Caki2 (cell line): ENCODE measurements at regions not wholly inside any gene's neighbourhood (a gene's known extent, or its start where the extent isn't known, plus 50 kb on each side); places are given as distances from the start of the nearest gene placed in this dataset.
"Not testable (repeated sequence)": the region's sequence is repeated elsewhere in the genome, so short reads cannot be mapped to it uniquely, and the experiment has no call there.

Source experiments
- DNase-seq: peaks from one replicate; pipeline ENCODE4 v3.0.0-alpha.2; 2015; ENCODE audit warnings: low read depth
- in situ Hi-C: cut with HindIII; loops from 2 replicates; pipeline ENCODE4 v1.10.0; 2016; ENCODE audit warnings: low sequenced_read_pairs, low pct_unique_long_range_greater_than_20kb, mixed read lengths

DNA sequence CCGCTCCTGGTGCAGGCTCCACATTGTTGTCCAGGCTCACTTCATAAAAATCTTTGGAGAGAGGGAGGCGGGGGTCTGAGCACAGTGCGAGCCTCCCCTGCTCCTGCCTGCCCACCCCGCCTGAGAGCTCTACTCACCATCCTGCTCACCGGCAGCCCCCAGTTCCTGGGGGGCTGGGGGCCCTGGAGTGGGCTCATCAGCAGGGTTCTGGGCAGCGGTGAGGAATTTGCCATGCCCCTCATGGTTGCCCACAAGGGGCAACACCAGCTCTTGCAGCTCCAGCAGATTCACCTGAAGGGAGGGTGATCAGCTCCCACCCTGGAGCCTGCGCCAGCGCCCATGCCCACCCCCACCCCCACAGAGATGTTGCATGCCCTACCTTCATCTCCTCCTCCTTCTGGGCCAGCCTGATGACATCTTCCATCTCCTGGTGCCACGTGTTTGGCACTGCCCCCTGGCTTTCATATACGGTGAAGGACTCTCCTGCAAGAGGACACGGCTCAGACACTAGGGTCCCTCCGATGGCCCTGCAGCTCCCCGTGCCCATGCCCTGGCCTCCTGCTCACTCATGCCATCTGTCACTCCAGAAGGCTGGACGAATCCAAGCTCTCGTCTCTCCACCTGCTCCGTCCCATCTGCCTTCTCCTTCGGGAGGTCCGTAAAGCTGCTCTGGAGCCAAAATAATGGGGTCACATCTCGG, 162.1 kb downstream of the TBC1D2B start:
- in situ Hi-C loops = no loop called here
- no peak for DNase-seq

GRCh38 chr15:77914531-77914930, 163.0 kb downstream of the TBC1D2B start:
- DNase-seq, in situ Hi-C loops: not testable (repeated sequence)

GRCh38 chr15:77910030-77910911, 167.2 kb downstream of the TBC1D2B start:
- peak; percentile 84 for DNase-seq
- in situ Hi-C loops = not testable (repeated sequence)

- DNase-seq = no peak
- in situ Hi-C loops = no loop called here
Observed at GRCh38 chr15:77909182-77909940, 168.2 kb downstream of the TBC1D2B start.

DNA sequence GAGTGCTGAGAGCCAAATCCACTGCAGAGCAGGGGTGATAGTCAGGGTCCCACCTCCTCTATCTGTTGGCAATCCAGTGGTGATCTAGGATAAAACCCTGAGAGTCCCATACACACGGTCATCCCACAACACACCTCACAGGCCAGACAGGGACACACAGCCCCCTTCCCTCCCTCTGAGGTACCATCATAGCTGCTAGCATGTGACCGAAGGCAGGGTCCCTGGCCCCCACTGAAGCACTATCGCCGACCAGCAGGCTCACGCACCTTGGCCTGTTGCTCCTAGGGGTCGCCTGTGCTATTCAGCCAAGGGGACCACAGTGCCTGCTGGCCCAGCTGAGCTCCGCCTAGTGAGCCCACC, 168.8 kb downstream of the TBC1D2B start:
- in situ Hi-C loops, DNase-seq: not testable (repeated sequence)

DNA sequence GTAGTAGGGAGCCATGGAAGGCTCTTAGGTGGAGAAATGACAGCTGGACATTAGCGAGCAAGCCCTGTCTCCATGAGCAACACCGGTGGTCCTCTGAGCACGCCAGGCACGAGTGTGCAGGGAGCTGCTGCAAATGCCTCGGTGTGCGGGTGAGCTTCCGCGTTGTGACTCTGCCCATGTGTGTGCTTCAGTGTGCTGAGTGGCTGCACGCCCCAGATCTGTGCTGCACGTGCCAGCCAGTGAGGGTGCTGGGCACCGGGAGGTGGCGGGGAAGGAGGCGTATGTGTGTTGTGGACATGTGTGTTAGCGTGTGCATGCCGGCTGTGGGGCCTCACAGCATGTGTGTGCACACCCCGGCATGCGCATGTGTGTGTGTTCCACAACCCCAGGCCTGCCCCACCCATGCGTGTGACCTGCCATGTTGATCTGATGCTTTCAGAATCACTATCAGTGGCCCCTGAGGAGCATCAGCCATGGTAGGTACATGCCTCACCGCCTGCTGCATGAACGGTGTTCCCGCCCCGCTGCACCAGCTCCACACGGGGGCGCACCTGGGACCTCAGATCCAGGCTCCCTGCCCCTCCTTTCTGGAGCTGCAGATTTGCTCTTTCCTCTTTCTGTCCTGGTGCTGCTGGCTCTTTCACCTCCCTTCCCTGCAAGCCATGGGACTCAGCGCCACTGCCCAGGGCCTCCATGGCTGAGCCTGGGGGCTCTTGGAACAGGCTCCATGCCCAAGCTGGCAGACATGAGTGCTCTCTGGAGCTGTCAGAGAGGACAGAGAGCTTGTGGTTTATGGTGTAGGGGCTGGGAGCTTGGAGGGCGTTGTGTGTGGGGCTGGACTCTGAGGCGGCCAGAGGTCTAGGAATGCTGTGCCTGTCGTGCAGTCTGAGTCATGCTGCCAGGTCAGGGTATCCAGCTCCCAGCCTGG, 169.4 kb downstream of the TBC1D2B start:
- peak; percentile 65 for DNase-seq
- in situ Hi-C loops = no loop called here

DNA sequence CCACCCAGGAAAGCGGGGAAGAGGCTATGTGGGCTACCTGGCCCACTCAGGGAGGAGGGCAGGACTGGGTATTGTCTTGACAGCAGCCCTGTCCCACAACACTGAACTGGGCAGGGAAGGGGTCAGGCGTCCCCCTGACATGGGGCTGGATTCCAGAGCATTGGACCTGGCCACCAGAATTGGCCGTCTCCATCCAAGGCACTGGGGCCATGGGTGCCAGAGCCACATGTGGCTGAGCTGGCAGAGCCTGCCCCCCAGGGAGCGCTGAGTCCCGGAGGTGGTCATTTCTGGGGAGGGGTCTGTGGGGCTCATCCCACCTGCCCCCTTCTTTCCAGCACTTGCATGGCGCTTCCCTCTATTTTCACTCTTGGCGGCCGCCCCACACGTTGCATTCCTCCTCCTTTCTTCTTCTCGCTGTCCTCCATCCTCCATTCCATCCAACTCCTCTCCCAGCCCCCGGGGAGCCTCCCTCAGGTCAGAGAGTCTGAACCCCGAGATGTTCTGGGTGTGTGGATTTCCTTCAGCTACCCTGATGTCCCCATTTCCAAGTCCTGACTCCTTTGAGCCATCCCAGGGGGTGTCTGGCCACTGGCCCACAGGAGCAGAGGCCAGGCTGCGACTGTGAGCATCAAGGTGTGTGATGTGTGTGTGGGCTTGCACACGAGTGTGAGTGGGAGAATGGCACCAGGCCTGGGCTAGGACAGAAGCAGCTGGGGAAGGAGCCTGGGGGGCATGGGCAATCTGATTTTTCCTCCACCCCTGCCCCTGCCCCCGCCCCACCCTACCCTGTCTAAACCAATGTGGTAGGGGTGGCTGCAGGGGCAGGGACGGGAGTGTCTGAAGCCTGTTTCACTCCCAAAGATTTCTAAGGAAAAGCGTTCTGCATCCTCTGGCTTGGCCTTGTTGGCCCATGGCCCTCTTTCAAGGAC, 171.2 kb downstream of the TBC1D2B start:
- DNase-seq, in situ Hi-C loops: not testable (repeated sequence)

- in situ Hi-C loops = no loop called here
- DNase-seq = no peak
Observed at GRCh38 chr15:77905301-77905920, 172.1 kb downstream of the TBC1D2B start.

- no peak for DNase-seq
- in situ Hi-C loops = no loop called here
Observed at GRCh38 chr15:77904901-77905300, 172.6 kb downstream of the TBC1D2B start.

DNA sequence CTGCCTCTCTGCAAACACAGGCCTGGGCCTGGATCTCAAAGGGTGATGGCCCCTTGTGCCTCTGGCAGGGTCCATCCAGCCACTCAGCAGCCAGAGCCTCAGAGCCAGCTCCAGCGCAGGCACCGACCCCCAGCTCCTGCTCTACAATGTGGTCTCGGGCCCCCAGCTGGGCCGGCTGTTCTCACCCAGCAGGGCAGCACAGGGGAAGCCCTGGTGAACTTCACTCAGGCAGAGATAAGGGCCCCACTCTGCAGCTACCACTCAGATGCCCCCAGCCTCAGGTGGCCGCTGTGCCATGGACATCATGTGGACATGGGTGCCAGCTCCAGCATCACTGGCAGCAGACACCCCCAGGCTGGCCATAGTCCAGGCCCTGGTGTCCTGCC, 173.1 kb downstream of the TBC1D2B start:
- in situ Hi-C loops = no loop called here
- no peak for DNase-seq

DNA sequence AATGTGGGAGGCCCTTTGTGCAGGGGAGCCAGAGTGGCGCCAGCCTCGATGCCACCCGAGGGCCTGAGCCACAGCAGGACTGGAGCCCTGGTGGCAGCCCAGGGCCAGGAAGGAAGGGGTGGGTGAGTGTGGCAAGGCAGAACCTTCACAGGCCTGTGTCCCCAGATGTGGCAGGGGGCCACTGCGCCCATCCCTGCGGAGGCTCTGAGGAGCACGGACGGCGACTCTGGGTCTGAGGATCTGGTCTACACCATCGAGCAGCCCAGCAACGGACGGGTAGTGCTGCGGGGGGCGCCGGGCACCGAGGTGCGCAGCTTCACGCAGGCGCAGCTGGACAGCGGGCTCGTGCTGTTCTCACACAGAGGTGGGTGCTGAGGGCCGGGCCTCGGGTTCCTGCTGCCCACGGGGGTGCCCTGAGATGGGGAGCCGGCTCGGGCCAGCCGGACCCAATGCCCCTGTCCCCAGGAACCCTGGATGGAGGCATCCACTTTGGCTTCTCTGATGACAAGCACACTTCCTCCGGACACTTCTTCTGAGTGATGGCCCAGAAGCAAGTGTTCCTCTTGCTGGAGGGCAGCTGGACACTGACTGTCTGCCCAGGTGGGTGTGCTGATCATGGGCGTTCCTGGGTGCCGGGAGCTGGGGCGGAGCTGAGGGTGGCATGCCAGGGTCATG, 173.6 kb downstream of the TBC1D2B start:
- DNase-seq, in situ Hi-C loops: not testable (repeated sequence)

DNA sequence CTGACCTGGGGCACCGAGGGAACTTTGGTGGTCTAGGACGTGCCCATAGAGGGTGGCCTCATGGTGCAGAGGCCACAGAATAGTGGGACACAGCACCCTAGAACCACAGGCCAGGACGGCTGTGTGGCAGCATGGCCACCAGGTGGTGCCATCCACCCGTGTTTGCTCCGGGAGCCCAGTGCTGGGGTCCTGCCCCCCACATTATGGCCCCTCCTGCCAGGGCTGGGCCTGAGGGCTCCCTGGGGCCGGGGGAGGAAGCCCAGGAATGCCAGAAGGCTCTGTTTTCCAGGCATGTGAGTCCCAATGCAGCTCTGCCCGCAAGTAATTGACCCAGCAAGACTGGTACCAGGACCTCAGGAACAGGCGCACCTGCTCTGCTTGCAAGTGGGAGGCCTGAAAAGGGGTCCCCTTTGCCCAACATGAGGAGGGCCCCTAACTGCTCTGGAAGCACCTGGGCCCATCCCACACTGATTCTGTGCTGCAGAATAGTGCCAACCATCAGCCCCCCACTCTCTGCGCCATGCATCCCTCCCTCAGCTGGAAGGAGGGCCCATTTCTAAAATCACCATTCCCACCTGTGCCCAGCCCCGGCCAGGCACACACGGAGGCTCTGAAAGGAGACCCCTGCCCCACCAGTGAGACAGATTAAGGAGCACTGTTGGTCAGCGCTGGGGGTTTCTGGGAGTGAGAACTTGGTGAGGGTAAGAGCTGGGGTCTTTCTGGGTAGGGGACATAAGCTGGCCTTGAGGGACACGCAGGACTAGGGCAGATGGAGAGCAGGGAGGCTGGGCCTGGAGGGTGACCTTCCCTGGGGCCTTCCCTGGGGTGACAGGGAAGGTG, 174.4 kb downstream of the TBC1D2B start:
- not testable (repeated sequence) for DNase-seq

DNA sequence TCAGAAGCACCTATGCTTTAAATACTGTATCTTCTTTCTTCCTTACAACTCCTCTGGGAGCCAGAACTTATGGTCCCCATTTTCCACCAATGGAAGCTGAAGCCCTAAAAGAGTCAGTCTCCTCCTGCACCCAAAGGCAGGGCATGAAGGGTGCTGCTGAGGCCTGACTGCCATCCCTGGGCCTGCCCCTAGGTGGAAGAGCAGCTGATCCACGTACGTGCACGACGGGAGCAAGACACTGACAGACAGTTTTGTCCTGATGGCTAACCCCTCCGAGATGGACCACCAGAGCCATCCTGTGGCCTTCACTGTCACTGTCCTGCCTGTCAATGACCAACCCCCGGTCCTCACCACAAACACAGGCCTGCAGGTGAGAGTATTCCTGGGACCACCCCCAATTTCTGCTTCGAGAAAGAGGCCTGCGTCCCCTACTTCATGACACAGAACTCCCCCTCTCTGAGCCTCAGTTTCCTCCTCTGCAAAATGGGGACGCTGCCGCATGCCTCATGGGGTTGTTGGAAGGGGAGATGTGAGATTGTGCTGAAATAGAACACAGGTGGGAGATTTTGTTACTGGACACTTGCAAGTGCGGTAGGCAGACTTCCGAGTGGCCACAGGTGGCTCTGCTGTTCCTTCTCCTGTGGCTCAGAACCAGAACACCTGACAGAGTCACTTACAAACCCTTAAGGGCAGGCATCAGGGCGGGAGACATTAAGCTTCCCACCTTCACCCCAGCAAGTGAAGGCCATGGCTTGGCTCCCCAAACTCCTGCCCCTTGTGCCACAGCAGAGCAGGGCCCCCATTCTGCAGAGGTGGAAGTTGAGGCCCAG, 175.4 kb downstream of the TBC1D2B start:
- in situ Hi-C loops = no loop called here
- DNase-seq = no peak

More for the DNA sequence above, 174.4 kb downstream of the TBC1D2B start:
- in situ Hi-C loops = not testable (repeated sequence)

DNA sequence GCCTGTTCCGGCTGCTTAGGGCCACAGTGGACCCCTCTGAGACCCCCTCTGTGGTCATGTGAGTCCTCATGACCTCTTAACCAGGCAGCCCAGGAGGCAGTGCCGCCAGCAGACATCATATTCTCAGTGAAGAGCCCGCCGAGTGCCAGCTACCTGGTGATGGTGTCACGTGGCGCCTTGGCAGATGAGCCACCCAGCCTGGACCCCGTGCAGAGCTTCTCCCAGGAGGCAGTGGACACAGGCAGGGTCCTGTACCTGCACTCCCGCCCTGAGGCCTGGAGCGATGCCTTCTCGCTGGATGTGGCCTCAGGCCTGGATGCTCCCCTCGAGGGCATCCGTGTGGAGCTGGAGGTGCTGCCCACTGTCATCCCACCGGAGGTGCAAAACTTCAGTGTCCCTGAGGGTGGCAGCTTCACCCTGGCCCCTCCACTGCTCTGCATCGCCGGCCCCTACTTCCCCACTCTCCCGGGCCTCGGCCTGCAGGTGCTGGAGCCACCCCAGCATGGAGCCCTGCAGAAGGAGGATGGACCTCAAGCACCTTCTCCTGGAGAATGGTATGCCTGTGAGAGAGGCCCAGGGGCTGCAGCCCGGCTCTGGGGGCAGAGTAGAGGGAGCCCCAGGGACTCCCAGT, 176.1 kb downstream of the TBC1D2B start:
- DNase-seq = no peak
- in situ Hi-C loops = no loop called here
